ENCODE measurements at regions not wholly inside any gene's neighbourhood (a gene's known extent, or its start where the extent isn't known, plus 50 kb on each side); places are given as distances from the start of the nearest gene placed in this dataset.
A peak's percentile ranks its signal among the peaks of the same experiment; 100 is the strongest.
"Not testable (repeated sequence)": the region's sequence is repeated elsewhere in the genome, so short reads cannot be mapped to it uniquely, and the experiment has no call there.

GRCh38 chr20:7175827-7176226 is 408.3 kb downstream of the BMP2 start:
- ATAC-seq, result not testable (repeated sequence)

- ATAC-seq, result no peak
Observed at GRCh38 chr20:7178004-7178403, 410.5 kb downstream of the BMP2 start.

GRCh38 chr20:7180256-7181045 is 413.0 kb downstream of the BMP2 start:
- peak; percentile 81 for ATAC-seq

- ATAC-seq, result no peak
Observed at GRCh38 chr20:7189231-7189630, 421.7 kb downstream of the BMP2 start.

GRCh38 chr20:7193681-7194080 is 426.2 kb downstream of the BMP2 start:
- ATAC-seq, result no peak

GRCh38 chr20:7195704-7196103 is 428.2 kb downstream of the BMP2 start:
- ATAC-seq, result no peak

GRCh38 chr20:7196481-7196880 is 429.0 kb downstream of the BMP2 start:
- ATAC-seq, result peak; percentile 63

- no peak for ATAC-seq
Observed at GRCh38 chr20:7199861-7200260, 432.4 kb downstream of the BMP2 start.

GRCh38 chr20:7207186-7207798 is 439.8 kb downstream of the BMP2 start:
- ATAC-seq, result no peak

GRCh38 chr20:7210910-7211309 is 443.4 kb downstream of the BMP2 start:
- ATAC-seq, result no peak

- ATAC-seq, result no peak
Observed at GRCh38 chr20:7214081-7214740, 446.7 kb downstream of the BMP2 start.

GRCh38 chr20:7217606-7218005 is 450.1 kb downstream of the BMP2 start:
- ATAC-seq, result no peak

GRCh38 chr20:7220755-7221154 is 453.3 kb downstream of the BMP2 start:
- no peak for ATAC-seq

GRCh38 chr20:7226156-7226555 is 458.7 kb downstream of the BMP2 start:
- ATAC-seq, result no peak

GRCh38 chr20:7231303-7231702 is 463.8 kb downstream of the BMP2 start:
- ATAC-seq, result no peak

GRCh38 chr20:7232796-7233195 is 465.3 kb downstream of the BMP2 start:
- no peak for ATAC-seq

GRCh38 chr20:7237251-7237650 is 469.8 kb downstream of the BMP2 start:
- ATAC-seq, result no peak

GRCh38 chr20:7240490-7240889 is 473.0 kb downstream of the BMP2 start:
- ATAC-seq, result peak; percentile 38

GRCh38 chr20:7248281-7249201 is 481.1 kb downstream of the BMP2 start:
- ATAC-seq, result no peak

- no peak for ATAC-seq
Observed at GRCh38 chr20:7250337-7250736, 482.9 kb downstream of the BMP2 start.

- ATAC-seq, result no peak
Observed at GRCh38 chr20:7257099-7257498, 489.6 kb downstream of the BMP2 start.

GRCh38 chr20:7257692-7258466 is 490.4 kb downstream of the BMP2 start:
- no peak for ATAC-seq
